NCI-H446 treated with DMSO at 0.1 percent for 48 hours (cell line): ENCODE measurements at regions not wholly inside any gene's neighbourhood (a gene's known extent, or its start where the extent isn't known, plus 50 kb on each side); places are given as distances from the start of the nearest gene placed in this dataset.
"Not testable (repeated sequence)": the region's sequence is repeated elsewhere in the genome, so short reads cannot be mapped to it uniquely, and the experiment has no call there.

ENCODE experiments used
- DNase-seq: peaks from one replicate; lab custom pipeline; 2025; lab: John Stamatoyannopoulos, UW

GRCh38 chr7:69342154-69342884 lies 256.0 kb upstream of the AUTS2 start:
- no peak for DNase-seq

- DNase-seq = no peak
These were observed 249.0 kb upstream of the AUTS2 start for GRCh38 chr7:69349291-69349690.

GRCh38 chr7:69358163-69358821 lies 240.0 kb upstream of the AUTS2 start:
- DNase-seq = no peak

GRCh38 chr7:69359003-69359700 lies 239.1 kb upstream of the AUTS2 start:
- no peak for DNase-seq

DNA sequence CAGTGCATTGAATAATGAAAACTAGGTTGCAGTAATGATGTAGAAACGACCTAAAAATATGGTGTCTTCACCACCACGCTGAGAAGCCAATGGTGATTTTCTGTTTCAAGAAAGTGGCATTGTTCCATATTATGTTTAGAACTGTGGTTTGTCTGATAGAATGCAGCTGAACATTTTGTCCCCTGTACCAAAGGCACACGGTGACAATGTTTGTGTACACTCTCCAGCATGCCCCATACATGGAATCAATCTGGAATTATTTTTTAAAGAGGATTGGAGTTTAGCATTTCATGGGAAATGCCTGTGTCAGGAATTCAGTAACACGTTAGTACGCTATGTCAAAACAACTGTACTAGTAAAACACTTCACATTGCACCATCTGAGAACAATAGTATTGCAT lies 237.4 kb upstream of the AUTS2 start:
- DNase-seq = no peak

DNA sequence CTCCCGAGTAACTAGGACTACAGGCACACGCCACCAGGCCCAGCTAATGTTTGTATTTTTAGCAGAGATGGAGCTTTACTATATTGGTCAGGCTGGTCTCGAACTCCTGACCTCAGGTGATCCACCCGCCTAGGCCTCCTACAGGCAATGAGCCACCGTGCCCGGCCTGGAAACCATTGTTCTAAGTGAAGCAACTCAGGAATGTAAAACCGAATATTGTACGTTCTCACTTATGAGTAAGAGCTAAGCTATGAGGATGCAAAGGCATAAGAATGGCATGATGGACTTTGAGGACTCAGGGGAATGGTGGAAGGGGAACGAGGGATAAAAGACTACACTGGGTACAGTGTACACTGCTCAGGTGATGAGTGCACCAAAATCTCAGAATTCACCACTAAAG lies 235.1 kb upstream of the AUTS2 start:
- no peak for DNase-seq

GRCh38 chr7:69364813-69365643 lies 233.2 kb upstream of the AUTS2 start:
- no peak for DNase-seq

- no peak for DNase-seq
These were observed 232.6 kb upstream of the AUTS2 start for GRCh38 chr7:69365651-69366192.

DNA sequence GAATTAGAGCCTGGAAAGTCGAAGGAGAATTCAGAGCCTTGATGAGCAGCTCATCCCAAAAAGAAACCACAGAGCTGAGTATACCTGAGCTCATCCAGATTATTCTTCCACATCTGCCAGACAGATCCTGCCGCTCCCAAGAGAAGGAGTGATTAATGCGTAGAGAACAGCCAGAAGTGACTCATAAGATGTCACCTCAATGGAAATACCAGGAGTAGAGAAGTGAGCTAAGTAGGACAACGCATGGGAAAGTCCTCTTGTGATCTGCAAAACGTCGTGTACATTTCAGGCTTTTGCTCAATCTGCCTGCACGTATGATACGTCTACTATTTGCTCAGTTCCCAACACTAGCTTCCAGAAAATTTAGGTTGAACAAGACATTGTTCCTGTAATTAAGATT lies 230.5 kb upstream of the AUTS2 start:
- no peak for DNase-seq

- DNase-seq = no peak
These were observed 224.9 kb upstream of the AUTS2 start for GRCh38 chr7:69373171-69374043.

- DNase-seq = no peak
These were observed 224.2 kb upstream of the AUTS2 start for GRCh38 chr7:69374044-69374425.

- no peak for DNase-seq
These were observed 221.1 kb upstream of the AUTS2 start for GRCh38 chr7:69377191-69377590.

- DNase-seq = no peak
These were observed 209.7 kb upstream of the AUTS2 start for GRCh38 chr7:69388452-69389137.

GRCh38 chr7:69389216-69389615 lies 209.1 kb upstream of the AUTS2 start:
- no peak for DNase-seq

DNA sequence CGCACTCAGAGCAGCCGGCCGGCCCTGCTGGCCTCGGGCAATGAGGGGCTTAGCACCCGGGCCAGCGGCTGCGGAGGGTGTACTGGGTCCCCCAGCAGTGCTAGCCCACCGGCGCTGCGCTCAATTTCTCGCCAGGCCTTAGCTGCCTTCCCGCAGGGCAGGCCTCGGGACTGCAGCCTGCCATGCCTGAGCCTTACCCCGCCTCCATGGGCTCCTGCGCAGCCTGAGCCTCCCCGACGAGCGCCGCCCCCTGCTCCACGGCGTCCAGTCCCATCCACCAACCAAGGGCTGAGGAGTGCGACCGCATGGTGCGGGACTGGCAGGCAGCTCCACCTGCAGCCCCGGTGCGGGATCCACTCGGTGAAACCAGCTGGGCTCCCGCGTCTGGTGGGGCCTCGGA lies 204.4 kb upstream of the AUTS2 start:
- DNase-seq = not testable (repeated sequence)

- DNase-seq = no peak
These were observed 203.1 kb upstream of the AUTS2 start for GRCh38 chr7:69395061-69395714.

GRCh38 chr7:69398986-69399385 lies 199.3 kb upstream of the AUTS2 start:
- no peak for DNase-seq

GRCh38 chr7:69399401-69399800 lies 198.9 kb upstream of the AUTS2 start:
- DNase-seq = no peak

DNA sequence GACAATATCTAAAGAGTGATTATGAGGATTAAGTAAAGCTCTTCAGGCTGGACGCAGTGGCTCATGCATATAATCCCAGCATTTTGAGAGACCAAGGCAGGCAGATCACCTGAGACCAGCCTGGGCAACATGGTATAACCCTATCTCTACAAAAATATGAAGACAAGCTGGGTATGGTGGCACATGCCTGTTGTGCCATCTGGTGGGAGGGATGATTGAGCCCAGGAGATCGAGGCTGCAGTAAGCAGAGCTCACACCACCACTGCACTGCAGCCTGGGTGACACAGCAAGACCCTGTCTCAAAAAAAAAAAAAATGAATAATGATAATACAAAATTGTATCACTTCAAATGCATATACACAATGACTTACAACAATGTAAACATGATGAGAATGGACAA lies 195.6 kb upstream of the AUTS2 start:
- no peak for DNase-seq

DNA sequence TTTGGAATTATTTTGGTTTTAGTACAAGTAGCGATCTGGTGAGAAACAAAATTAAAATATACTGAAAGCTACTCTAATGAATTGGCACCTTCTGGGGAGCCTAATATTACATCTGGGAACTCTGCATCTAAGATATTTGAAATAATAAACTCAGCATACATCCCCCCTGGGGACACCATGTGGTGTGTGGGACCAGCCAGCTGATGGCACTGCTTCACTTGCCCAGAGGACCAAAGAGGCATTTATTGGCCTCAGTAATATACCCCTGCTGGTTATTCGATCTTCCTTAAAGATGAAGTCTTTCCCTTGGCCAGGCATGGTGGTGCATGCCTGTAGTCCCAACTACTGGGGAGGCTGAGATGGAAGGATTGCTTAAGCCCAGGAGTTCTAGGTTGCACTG lies 195.1 kb upstream of the AUTS2 start:
- DNase-seq = no peak
